Mononuclear cell (primary cell): ENCODE measurements at regions not wholly inside any gene's neighbourhood (a gene's known extent, or its start where the extent isn't known, plus 50 kb on each side); places are given as distances from the start of the nearest gene placed in this dataset.

Experiments
- H3K27me3 ChIP-seq: 2 replicates; pipeline ENCODE4 v1.6.0; 2011; ENCODE audit warnings: low read length, control low read depth; ENCODE audit not compliant: insufficient read depth
- H3K4me1 ChIP-seq: 2 replicates; pipeline ENCODE4 v1.5.1; 2011; ENCODE audit warnings: mild to moderate bottlenecking, low read length, control low read depth; ENCODE audit not compliant: insufficient read depth
- H3K4me3 ChIP-seq: 2 replicates; pipeline ENCODE4 v1.5.1; 2011; ENCODE audit warnings: mild to moderate bottlenecking, low read length, moderate library complexity
- H3K9me3 ChIP-seq: 2 replicates; pipeline ENCODE4 v1.5.1; 2011; ENCODE audit warnings: low read depth, mild to moderate bottlenecking, control low read depth, low read length

- Histone ChIP-seq H3K9me3 (no peaks in the 10 kb centered on the region), H3K4me3 (no peak overlapping the region), H3K27me3 (no peaks in the 10 kb centered on the region), H3K4me1 (no peaks in the 10 kb centered on the region)
Measured at GRCh38 chr9:89822996-89823395, 218.2 kb downstream of the GADD45G start.

DNA sequence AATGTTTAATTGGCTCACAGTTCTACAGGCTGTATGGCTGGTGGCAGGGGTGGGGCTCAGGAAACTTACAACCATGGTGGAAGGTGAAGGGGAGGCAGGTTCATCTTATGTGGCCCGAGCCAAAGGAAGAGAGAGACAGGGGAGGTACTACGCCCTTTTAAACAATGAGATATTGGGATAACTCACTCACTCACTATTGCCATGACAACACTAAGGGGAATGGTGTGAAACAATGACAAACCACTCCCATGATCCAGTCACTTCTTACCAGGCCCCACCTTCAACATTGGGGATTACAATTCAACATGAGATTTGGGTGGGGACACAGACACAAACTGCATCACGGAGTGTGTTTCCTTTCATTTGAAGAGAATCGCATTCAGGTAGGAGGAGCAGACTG lies 220.9 kb downstream of the GADD45G start:
- H3K4me3 ChIP-seq: no peak overlapping the region
- H3K4me1 ChIP-seq: no peaks in the 10 kb centered on the region
- no peaks in the 10 kb centered on the region for H3K9me3 ChIP-seq
- H3K27me3 ChIP-seq: no peaks in the 10 kb centered on the region

DNA sequence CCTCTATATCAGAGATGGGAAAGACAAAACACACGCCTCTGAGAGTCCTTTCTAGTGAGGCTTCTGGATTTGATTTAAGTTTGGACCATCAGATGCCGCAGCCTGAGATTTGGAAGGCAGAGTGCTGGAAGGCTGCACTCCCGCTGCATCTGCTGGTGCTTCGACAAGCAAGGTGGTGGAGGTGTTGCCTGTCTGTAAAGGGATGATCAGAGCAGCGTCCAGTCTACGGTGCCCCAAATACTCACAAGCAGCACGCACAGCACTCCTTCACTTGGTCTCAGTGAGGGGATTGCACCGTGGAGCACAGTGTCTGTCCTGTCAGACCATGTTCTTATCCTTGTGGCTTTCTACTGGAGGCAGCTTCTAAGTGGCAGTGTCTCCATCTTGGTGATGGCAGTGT lies 221.4 kb downstream of the GADD45G start:
- no peaks in the 10 kb centered on the region for H3K27me3 ChIP-seq
- no peaks in the 10 kb centered on the region for H3K9me3 ChIP-seq
- no peak overlapping the region for H3K4me3 ChIP-seq
- H3K4me1 ChIP-seq: no peaks in the 10 kb centered on the region

DNA sequence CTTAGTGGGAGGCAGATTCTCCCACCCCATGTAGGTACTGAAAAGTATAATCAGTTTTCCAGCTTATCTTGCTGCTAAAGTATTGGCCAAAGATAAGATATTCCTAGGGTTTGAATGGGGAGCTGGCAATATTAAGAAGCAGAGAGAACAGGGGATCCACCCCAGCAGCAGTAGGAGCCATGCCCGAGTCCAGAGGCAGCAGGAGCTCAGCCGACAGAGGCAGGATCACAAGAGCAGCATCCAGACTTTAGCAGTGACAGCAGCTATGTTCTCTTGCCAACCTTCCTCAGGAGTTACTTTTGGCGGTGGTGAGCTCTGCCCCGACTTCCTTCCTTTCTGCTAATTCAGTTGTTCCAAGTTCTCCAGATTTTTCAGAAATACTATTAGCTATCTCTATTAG lies 224.5 kb downstream of the GADD45G start:
- no peaks in the 10 kb centered on the region for H3K27me3 ChIP-seq
- no peak overlapping the region for H3K4me3 ChIP-seq
- no peaks in the 10 kb centered on the region for H3K9me3 ChIP-seq
- H3K4me1 ChIP-seq: no peaks in the 10 kb centered on the region

GRCh38 chr9:89835666-89836065 lies 230.9 kb downstream of the GADD45G start:
- Histone ChIP-seq H3K4me3 (no peak overlapping the region), H3K27me3 (no peaks in the 10 kb centered on the region), H3K4me1 (no peaks in the 10 kb centered on the region), H3K9me3 (no peaks in the 10 kb centered on the region)

GRCh38 chr9:89837162-89837933 lies 232.5 kb downstream of the GADD45G start:
- Histone ChIP-seq H3K27me3 (no peaks in the 10 kb centered on the region), H3K4me3 (no peak overlapping the region), H3K9me3 (no peaks in the 10 kb centered on the region), H3K4me1 (no peaks in the 10 kb centered on the region)

DNA sequence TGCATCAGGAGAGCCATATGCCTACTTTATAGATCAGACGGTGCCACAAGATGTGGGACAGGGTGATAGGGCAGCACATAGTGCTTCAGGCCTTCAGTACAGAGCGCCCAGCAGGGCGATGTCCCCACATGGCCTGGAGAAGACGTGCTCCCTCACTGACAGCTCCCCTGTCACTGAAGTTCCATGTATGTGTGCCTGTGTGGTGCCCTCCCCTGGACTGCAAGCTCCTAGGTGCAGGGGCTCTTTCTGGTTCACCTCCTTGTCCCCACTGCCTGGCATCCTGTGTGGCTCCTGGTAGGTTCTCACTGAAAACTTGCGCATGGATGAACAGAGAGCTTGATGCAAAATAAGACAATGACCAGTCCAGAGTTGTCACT lies 233.1 kb downstream of the GADD45G start:
- H3K4me3 ChIP-seq: no peak overlapping the region

DNA sequence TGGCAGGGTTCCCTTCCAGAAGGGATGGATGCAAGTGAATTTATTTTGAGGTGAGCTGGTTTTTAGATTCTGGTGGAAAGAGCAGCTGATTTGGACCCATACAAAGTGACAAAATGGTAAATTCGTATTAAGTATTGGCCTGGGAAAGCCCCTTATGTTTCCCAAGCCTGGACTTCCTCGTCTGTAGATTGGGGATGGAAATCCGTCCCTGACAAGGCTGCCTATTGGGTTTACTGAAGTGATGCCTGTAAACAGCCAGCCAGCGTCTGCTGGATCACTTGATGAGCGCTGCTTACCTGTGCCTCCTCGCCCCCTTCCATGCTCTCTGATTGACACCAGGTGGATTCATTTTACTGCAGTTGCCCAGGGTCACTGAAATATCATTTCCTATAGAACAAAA lies 233.8 kb downstream of the GADD45G start:
- H3K4me3 ChIP-seq: no peak overlapping the region
- no peaks in the 10 kb centered on the region for H3K27me3 ChIP-seq
- H3K4me1 ChIP-seq: no peaks in the 10 kb centered on the region
- H3K9me3 ChIP-seq: no peaks in the 10 kb centered on the region

More for the DNA sequence above, 233.1 kb downstream of the GADD45G start:
- Histone ChIP-seq H3K4me1 (no peaks in the 10 kb centered on the region), H3K27me3 (no peaks in the 10 kb centered on the region), H3K9me3 (no peaks in the 10 kb centered on the region)

DNA sequence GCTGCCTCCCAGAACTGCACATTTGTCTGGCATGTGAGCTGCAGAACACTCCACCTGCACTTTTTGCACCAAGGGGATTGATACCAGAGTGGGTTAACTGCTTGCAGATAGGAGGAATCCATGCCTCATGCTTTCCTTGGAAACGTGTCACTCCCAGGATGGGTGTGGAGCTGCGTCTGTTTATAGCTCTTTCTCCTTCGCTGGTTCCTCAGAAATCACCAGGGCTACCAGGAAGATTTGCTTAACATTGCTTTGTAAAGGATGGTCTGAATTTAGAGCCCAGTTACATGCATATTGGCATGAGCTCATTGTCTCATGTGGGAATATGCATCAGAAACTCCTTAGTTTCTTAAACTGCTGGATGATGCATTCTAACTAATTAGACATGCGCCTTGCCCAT lies 234.6 kb downstream of the GADD45G start:
- Histone ChIP-seq H3K27me3 (no peaks in the 10 kb centered on the region), H3K9me3 (no peaks in the 10 kb centered on the region), H3K4me1 (no peaks in the 10 kb centered on the region), H3K4me3 (no peak overlapping the region)

DNA sequence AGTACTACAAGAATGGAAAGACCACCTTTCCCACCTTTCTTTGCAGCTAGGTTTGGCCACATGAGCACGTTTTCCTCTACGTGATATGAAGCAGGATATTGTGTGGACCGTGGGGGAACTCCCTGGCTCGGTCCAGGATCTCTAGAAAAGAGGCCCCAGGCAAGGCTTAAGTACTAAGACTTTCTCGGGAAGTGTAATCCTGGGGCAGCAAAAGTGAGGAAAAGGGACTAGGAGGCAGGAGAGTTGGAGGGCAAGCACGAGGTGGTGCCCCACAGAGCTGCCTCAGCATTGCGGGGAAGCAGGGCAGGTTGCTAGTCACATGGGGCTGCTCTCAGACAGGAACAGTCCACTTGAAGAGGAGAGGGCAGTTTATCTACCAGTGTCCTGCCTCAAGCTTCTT lies 235.1 kb downstream of the GADD45G start:
- H3K4me1 ChIP-seq: no peaks in the 10 kb centered on the region
- H3K27me3 ChIP-seq: no peaks in the 10 kb centered on the region
- H3K4me3 ChIP-seq: no peak overlapping the region
- no peaks in the 10 kb centered on the region for H3K9me3 ChIP-seq

DNA sequence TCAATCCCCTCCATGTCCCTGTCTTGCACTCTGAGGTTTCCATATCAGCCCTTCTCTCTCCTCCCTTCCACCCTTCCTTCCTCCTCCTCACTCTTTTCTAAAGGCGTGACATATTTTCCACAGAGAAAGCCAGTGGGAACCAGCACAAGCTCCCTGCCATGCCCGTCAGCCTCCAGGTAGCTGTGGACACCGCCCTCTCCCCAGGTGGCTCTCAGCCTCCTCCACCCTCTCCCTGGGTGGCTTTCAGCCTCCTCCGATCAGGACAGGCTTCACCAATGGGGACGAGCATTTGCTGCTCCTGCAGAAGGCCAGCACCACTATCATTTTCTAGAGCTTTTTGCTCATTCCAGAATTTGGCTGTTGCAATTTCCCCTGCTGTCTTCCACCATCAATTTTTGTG lies 236.6 kb downstream of the GADD45G start:
- H3K4me1 ChIP-seq: no peaks in the 10 kb centered on the region
- no peak overlapping the region for H3K4me3 ChIP-seq
- H3K27me3 ChIP-seq: no peaks in the 10 kb centered on the region
- no peaks in the 10 kb centered on the region for H3K9me3 ChIP-seq

DNA sequence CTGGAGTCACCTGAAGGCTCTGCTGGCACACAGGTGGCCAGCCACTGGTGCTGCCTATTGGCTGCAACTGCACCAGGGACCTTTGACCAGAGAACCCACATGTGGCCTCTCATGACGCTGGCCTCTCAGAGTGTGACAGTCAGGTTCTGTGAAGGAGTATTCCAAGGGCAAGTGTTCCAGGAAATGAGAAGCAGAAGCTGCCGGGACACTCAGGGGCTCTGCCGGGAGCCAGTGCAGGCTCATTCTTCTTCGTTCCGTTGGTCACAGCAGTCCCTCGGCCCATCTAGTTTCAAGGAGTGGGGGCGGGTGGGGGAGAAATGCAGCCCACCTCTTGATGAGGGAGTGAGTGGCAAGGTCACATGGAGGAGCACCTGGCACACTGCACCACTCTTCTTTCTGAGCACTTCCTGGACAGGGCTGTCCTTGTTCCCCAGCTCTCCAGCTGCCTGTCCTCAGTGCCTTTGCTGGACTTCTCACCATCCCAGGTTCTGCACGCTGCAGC lies 237.5 kb downstream of the GADD45G start:
- Histone ChIP-seq H3K27me3 (no peaks in the 10 kb centered on the region), H3K4me3 (no peak overlapping the region), H3K4me1 (no peaks in the 10 kb centered on the region), H3K9me3 (no peaks in the 10 kb centered on the region)

- no peaks in the 10 kb centered on the region for H3K9me3 ChIP-seq
- no peaks in the 10 kb centered on the region for H3K27me3 ChIP-seq
- no peak overlapping the region for H3K4me3 ChIP-seq
- no peaks in the 10 kb centered on the region for H3K4me1 ChIP-seq
Measured at GRCh38 chr9:89843074-89843473, 238.3 kb downstream of the GADD45G start.

- Histone ChIP-seq H3K4me3 (no peak overlapping the region), H3K9me3 (no peaks in the 10 kb centered on the region), H3K27me3 (no peaks in the 10 kb centered on the region), H3K4me1 (no peaks in the 10 kb centered on the region)
Measured at GRCh38 chr9:89843591-89843990, 238.8 kb downstream of the GADD45G start.

DNA sequence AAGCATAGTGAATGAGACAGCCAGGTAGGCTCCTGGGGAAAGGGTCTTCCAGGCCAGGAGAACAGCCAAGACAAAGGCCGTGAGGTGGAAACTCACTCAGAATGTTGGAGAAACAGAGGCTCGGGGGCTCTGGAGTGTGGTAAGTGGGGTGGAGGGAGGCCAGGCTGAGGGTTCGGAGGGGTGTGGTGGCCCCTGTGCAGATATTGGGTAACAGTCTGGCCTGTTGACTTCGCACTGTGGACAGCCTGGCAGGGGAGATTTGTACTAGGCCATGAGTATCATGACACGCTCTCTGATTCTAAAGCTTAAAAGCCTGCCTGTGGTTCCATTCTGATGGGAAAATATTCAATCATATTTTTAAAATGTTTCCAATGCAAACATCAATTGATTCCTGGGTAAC lies 239.3 kb downstream of the GADD45G start:
- Histone ChIP-seq H3K9me3 (no peaks in the 10 kb centered on the region), H3K27me3 (no peaks in the 10 kb centered on the region), H3K4me3 (no peak overlapping the region), H3K4me1 (no peaks in the 10 kb centered on the region)

- no peaks in the 10 kb centered on the region for H3K27me3 ChIP-seq
- H3K4me3 ChIP-seq: no peak overlapping the region
- H3K4me1 ChIP-seq: no peaks in the 10 kb centered on the region
- no peaks in the 10 kb centered on the region for H3K9me3 ChIP-seq
Measured at GRCh38 chr9:89844535-89844934, 239.7 kb downstream of the GADD45G start.
